ENCODE measurements at regions not wholly inside any gene's neighbourhood (a gene's known extent, or its start where the extent isn't known, plus 50 kb on each side); places are given as distances from the start of the nearest gene placed in this dataset.

DNA sequence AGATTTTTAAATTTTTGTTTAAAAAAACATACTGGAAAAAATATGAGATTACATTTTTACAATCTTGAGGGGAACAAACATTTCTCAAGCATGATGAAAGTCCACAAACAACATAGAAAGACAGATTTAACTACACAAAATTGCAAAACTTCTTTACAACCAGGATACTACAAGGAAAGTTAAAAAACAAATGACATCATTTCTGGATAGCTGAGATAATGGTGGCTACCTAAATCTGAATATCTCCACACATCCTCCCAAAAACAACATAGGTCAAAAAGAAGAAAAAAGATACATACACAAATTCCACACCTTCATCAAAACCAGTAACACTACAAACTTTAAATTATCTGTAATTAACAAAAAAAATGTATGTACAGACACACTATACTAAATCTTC lies 120.8 kb upstream of the TNPO1 start:
- no peak overlapping the region for H3K4me3 ChIP-seq
- ATAC-seq: no peak
- TF ChIP-seq, protein P1, sequence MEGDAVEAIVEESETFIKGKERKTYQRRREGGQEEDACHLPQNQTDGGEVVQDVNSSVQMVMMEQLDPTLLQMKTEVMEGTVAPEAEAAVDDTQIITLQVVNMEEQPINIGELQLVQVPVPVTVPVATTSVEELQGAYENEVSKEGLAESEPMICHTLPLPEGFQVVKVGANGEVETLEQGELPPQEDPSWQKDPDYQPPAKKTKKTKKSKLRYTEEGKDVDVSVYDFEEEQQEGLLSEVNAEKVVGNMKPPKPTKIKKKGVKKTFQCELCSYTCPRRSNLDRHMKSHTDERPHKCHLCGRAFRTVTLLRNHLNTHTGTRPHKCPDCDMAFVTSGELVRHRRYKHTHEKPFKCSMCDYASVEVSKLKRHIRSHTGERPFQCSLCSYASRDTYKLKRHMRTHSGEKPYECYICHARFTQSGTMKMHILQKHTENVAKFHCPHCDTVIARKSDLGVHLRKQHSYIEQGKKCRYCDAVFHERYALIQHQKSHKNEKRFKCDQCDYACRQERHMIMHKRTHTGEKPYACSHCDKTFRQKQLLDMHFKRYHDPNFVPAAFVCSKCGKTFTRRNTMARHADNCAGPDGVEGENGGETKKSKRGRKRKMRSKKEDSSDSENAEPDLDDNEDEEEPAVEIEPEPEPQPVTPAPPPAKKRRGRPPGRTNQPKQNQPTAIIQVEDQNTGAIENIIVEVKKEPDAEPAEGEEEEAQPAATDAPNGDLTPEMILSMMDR (IDR thresholded peaks at IDR 0.05): no peak
- TF ChIP-seq POLR2A (IDR thresholded peaks at IDR 0.05): no peak
- no peak for TF ChIP-seq POLR2AphosphoS5 (IDR thresholded peaks at IDR 0.05)
- no peak for TF ChIP-seq EP300 (IDR thresholded peaks at IDR 0.05)

DNA sequence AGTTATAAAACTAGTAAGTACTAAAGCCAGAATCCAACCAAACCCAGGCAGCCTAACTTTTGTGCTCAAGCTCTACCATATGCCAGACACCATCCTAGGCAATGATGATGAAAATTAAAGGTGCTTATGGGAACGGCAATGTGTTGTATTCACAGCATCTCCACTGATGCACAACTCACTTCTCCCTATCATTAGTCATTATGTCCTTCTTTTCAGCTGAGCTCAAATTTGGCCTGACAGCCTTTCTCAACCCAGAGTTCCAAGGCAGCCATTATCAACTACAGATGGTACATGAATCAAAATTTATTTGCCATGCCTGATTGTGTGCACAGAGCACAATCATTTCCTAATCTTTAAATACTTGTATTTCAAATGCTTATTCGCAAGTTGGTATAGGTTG lies 121.6 kb upstream of the TNPO1 start:
- H3K27me3 ChIP-seq: no peaks in the 10 kb centered on the region
- WGBS, 2 donors (ENCODE audit: low coverage in 1 of 2): 88 to 89% methylated on average over 2 of the region's 2 CpGs

More for the DNA sequence above, 120.8 kb upstream of the TNPO1 start:
- Histone ChIP-seq H3K27ac (no peak overlapping the region), H3K36me3 (no peaks in the 10 kb centered on the region), H3K4me1 (no peaks in the 10 kb centered on the region), H3K9me3 (no peaks in the 10 kb centered on the region), H3K27me3 (no peaks in the 10 kb centered on the region)

DNA sequence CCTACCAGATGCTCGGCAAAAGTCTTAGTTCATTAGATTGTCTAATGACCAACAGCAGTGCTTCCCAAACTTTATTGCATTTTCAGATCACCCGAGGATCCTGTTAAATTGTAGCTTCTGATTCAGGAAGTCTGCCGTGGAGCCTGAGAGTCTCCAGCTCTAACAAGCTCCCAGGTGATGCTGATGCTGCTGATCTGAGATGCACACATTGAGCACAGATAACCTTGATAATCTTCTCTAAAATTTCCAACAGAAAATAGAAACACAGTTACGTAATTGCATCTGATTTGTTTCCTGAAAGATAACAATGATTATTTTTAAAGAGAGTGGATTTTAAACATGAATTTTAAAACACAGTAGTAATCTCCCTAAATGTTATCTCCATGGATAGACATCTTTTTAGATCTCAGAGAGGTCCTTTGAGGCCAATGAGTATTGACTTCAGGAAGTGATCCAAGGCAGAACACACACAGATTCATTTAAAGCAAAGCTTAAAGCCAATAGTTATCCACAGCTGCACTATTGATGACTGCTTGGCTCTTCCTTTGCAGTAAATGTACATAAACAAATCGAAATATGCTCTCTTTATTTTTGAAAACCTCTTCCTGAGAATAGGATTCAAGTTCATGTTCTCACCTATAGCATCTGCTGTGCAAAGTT lies 122.8 kb upstream of the TNPO1 start:
- ATAC-seq: no peak
- TF ChIP-seq POLR2A (IDR thresholded peaks at IDR 0.05) (no peak), POLR2AphosphoS5 (IDR thresholded peaks at IDR 0.05) (no peak), EP300 (IDR thresholded peaks at IDR 0.05) (no peak)
- TF ChIP-seq, protein P1 (IDR thresholded peaks at IDR 0.05): no peak
- H3K4me1 ChIP-seq: no peaks in the 10 kb centered on the region
- WGBS, 2 donors (ENCODE audit: low coverage in 1 of 2): 59 to 72% methylated on average over 5 of the region's 5 CpGs
- H3K9me3 ChIP-seq: no peaks in the 10 kb centered on the region
- no peak overlapping the region for H3K4me3 ChIP-seq
- no peak overlapping the region for H3K27ac ChIP-seq
- no peaks in the 10 kb centered on the region for H3K36me3 ChIP-seq
- H3K27me3 ChIP-seq: no peaks in the 10 kb centered on the region

More for the DNA sequence above, 121.6 kb upstream of the TNPO1 start:
- no peak for ATAC-seq
- TF ChIP-seq, protein P1 (IDR thresholded peaks at IDR 0.05): no peak
- no peak for TF ChIP-seq EP300 (IDR thresholded peaks at IDR 0.05)
- no peaks in the 10 kb centered on the region for H3K36me3 ChIP-seq
- H3K4me3 ChIP-seq: no peak overlapping the region
- H3K4me1 ChIP-seq: no peaks in the 10 kb centered on the region
- no peaks in the 10 kb centered on the region for H3K9me3 ChIP-seq
- no peak overlapping the region for H3K27ac ChIP-seq

DNA sequence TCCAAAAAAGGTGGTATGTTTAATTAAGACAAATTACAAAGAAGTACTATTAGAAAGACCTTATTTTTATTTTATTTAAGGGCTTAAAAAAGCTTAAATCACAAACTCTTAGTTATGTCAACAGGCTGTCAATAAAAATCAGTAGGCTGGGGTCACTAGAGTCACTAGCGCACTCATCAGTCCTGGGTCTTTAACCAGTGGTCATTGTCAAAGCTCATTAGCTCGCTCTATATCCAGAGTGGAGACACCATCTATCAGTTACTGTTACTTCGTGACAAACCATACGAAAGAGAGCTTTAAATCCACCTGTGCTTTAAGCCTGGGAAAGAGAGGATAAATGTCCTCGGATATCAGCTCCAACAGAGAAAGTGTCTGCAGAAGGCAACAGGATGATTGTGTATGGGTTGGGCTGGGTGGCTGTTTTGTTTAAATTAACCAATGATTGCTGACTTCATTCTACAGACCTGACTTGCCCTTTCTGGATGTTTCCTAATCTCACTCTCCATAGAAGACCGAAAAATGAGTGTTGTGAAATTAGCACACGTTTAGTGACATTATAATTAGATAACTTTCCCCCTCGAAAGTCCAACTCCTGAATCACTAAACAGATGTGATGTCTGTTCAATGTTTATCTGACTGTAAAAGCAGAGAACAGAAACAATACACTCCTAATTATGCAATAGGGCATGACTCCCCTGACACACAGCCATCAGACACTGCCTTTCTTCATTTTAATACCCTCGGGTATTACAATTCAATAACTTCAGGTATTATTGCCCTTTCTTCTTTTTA lies 123.6 kb upstream of the TNPO1 start:
- TF ChIP-seq POLR2A (IDR thresholded peaks at IDR 0.05): no peak
- TF ChIP-seq EP300 (IDR thresholded peaks at IDR 0.05): no peak
- TF ChIP-seq, protein P1 (IDR thresholded peaks at IDR 0.05): no peak
- TF ChIP-seq POLR2AphosphoS5 (IDR thresholded peaks at IDR 0.05): peak; percentile 52
- no peaks in the 10 kb centered on the region for H3K9me3 ChIP-seq
- no peaks in the 10 kb centered on the region for H3K27me3 ChIP-seq
- WGBS, 2 donors (ENCODE audit: low coverage in 1 of 2): 53 to 55% methylated on average over 8 to 9 of the region's 9 CpGs
- ATAC-seq: peak; percentile 80
- H3K27ac ChIP-seq: no peak overlapping the region
- H3K36me3 ChIP-seq: no peaks in the 10 kb centered on the region
- H3K4me3 ChIP-seq: no peak overlapping the region
- H3K4me1 ChIP-seq: no peaks in the 10 kb centered on the region

DNA sequence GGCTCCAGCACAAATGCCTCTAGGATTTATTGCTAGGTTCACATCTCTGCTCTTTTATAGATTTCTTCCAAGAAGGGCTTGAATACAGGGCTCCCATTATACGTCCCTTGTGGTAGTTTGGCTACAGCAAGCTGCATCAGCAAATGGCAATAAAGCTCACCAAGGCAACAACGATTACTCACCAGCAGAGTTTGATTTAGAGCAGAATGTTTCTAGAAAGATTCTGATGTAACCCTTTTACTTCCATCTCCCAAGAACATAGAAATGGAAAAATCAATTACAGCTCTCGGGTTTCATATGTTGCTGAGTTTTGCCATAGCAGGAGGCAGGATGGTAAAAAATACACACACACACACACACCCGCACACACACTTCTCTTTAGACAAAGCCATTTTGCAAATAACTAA lies 124.2 kb upstream of the TNPO1 start:
- ATAC-seq: no peak
- 50 to 59% methylated on average over 4 of the region's 4 CpGs for WGBS, 2 donors (ENCODE audit: low coverage in 1 of 2)
- no peaks in the 10 kb centered on the region for H3K9me3 ChIP-seq
- H3K36me3 ChIP-seq: no peaks in the 10 kb centered on the region
- TF ChIP-seq POLR2A (IDR thresholded peaks at IDR 0.05) (no peak), EP300 (IDR thresholded peaks at IDR 0.05) (no peak), POLR2AphosphoS5 (IDR thresholded peaks at IDR 0.05) (no peak)
- TF ChIP-seq, protein P1 (IDR thresholded peaks at IDR 0.05): no peak
- no peaks in the 10 kb centered on the region for H3K27me3 ChIP-seq
- H3K27ac ChIP-seq: no peak overlapping the region
- H3K4me3 ChIP-seq: no peak overlapping the region
- H3K4me1 ChIP-seq: no peaks in the 10 kb centered on the region

All from gastroesophageal sphincter (tissue), 4 donors.